Fibroblast of the aortic adventitia (primary cell): ENCODE measurements at regions not wholly inside any gene's neighbourhood (a gene's known extent, or its start where the extent isn't known, plus 50 kb on each side); places are given as distances from the start of the nearest gene placed in this dataset.

ENCODE experiments used
- DNase-seq: peaks from one replicate; pipeline ENCODE4 v3.0.0-alpha.2; 2010; ENCODE audit warnings: low read depth
- H3K4me3 ChIP-seq: 2 replicates; pipeline ENCODE4 v1.5.1; 2011; ENCODE audit warnings: low read depth, mild to moderate bottlenecking, control low read depth, low read length, moderate library complexity
- TF ChIP-seq, protein P1 (sequence below): IDR thresholded peaks from 2 replicates; pipeline ENCODE4 v1.5.1; 2011; ENCODE audit warnings: mild to moderate bottlenecking, low read length, control low read depth, inconsistent platforms; ENCODE audit not compliant: insufficient read depth

DNA sequence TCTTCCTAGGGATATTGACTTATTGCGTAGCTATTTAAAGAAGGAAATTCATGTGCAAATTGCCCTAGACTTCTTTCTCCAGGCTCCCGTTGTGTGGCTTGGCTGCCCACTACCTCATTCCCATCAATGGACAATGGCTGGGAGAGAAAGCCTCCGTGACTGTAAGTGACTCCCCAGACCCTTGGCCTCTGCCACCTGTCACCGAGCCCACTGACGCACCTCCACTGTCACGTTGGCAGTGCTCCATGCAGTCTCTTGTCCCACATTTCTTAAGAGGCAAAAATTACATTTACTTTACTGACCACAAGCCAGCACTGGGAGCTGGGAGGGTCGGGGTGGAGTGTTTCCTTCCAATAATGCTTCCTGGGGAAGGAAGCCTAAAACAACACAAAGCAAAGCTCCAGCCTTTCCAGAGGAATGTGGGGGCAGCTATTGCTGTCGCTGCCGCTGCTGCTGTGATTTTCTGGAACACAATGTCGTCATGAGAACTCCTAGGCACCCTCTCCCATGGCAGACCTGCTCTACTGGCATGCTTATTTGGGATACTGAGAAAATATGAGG lies 89.7 kb upstream of the STEAP1B start:
- TF ChIP-seq, protein P1, sequence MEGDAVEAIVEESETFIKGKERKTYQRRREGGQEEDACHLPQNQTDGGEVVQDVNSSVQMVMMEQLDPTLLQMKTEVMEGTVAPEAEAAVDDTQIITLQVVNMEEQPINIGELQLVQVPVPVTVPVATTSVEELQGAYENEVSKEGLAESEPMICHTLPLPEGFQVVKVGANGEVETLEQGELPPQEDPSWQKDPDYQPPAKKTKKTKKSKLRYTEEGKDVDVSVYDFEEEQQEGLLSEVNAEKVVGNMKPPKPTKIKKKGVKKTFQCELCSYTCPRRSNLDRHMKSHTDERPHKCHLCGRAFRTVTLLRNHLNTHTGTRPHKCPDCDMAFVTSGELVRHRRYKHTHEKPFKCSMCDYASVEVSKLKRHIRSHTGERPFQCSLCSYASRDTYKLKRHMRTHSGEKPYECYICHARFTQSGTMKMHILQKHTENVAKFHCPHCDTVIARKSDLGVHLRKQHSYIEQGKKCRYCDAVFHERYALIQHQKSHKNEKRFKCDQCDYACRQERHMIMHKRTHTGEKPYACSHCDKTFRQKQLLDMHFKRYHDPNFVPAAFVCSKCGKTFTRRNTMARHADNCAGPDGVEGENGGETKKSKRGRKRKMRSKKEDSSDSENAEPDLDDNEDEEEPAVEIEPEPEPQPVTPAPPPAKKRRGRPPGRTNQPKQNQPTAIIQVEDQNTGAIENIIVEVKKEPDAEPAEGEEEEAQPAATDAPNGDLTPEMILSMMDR = no peak
- DNase-seq = peak; percentile 98
- H3K4me3 ChIP-seq = peak overlapping the region; percentile 52

DNA sequence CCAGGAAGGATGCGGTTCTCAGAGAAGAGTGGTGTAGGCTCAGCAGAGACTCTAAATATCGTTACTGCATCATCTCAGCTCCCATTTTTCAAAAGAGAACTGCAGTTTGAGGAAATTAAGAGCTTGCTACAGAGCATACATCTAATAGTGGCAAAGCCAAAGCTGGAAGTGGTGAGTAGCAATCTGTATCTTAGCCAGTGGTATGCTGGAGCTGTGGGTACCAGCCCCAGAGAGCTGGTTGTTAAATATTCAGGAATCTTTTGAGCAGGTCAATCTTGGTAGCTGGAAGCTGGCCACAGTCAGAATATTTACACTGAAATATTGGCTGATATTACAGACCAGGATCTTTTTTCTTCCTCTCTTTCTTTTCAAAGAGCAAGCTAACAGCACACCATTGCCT lies 88.4 kb upstream of the STEAP1B start:
- H3K4me3 ChIP-seq = no peak overlapping the region
- TF ChIP-seq, protein P1 = no peak
- peak; percentile 50 for DNase-seq

DNA sequence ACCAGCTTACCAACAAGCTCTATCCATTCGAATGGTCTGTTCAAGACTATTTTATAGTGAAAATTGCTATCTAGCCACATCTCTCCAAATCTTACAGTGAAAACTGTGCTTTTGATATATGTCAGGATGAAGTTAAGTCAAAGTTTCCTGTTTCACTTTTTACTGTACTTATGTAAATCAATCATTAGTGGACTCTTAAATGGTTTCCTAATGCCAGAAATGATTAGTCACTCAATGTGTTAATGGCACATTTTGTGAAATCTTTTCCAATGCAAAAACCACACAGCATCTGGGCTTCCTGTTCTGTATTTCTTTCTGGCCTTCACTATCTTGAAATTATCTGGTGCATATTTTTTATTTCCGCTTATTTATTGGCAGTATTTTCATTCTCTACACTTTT lies 87.3 kb upstream of the STEAP1B start:
- H3K4me3 ChIP-seq = no peak overlapping the region
- peak; percentile 59 for DNase-seq
- TF ChIP-seq, protein P1 = no peak

DNA sequence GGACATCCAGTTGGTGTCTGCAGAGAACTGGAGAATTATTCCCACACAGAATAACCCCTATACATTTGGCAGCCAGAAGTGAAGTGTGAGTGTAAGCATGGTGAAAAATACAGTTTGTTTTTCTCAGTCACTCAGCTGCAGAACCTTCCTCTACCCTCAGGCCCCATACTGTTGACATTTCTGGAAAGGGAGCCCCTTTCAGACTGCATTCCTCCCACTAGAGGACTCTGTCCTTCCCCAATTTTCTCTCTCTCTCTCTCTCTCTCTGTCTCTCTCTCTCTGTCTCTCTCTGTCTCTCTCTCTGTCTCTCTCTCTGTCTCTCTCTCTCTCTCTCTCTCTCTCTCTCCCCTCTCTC lies 86.8 kb upstream of the STEAP1B start:
- DNase-seq = peak; percentile 63
- no peak overlapping the region for H3K4me3 ChIP-seq
- TF ChIP-seq, protein P1 = peak; percentile 55

DNA sequence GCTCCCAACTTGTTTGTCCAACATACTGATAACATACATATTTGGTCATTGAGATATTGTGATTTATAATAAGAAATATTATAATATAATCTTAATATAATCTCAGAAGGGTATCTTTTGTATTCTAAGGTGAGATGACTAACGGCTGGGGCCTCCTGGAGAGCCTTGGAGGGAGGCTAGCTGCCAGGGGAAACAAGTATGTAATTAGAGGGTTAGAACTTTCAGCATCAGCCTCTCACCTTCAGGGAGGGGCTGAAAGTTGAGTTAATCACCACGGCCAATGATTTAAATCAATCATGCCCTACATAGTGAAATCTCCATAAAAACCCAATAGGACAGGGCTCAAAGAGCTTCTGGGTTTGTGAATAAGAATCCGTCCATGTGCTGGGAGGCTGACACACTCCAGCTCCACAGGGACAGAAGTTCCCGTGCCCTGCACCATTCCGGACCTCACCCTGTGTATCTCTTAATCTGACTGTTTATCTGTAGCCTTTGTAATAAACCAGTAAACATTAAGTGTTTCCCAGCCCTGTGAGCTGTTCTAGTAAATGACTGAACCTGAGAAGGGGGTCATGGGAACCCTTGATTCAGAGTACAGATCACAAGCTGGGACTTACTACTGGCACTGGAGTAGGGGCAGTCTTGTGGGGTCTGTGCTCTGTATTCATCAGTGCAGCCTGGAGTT lies 86.3 kb upstream of the STEAP1B start:
- TF ChIP-seq, protein P1 = no peak
- DNase-seq = no peak
- H3K4me3 ChIP-seq = no peak overlapping the region

DNA sequence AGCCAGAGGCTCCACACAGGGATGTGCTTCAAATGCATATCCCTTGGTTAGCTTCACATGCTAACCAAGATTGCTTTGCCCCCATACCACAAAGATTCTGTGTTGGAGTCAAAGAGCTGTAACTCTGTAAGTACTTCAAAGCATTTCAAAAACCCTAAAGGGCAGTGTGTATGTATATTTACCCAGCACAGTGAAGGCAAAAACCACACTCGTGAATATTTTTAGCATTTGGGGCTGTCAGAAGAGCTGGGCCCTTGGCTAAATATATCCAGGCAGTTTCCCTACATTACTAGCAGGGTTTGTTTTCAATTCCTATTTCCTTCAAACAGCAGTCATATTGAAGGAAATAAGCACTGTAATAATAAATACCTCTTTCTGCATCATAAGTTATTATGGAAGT lies 84.2 kb upstream of the STEAP1B start:
- no peak overlapping the region for H3K4me3 ChIP-seq
- TF ChIP-seq, protein P1 = no peak
- DNase-seq = no peak
